Tibial nerve (tissue), 3 donors: ENCODE measurements at regions not wholly inside any gene's neighbourhood (a gene's known extent, or its start where the extent isn't known, plus 50 kb on each side); places are given as distances from the start of the nearest gene placed in this dataset.

ENCODE experiments used
- POLR2A ChIP-seq, 2 donors: fragments of 450-650 bp; IDR thresholded peaks; one replicate each; pipeline ENCODE4 v1.6.1; 2017; ENCODE audit warnings: antibody characterized with exemption in 2 of 2, mild to moderate bottlenecking in 2 of 2, moderate library complexity in 2 of 2
- TF ChIP-seq, protein P1 (sequence below), 5 experiments: fragments of 200-600 bp in 3 of 5; fragments of 450-650 bp in 2 of 5; sonication (generic) in 3 of 5; IDR thresholded peaks; one replicate each; pipeline ENCODE4 v1.5.1; 2016 to 2019; ENCODE audit warnings: antibody characterized with exemption in 5 of 5, mild to moderate bottlenecking in 3 of 5, moderate library complexity in 2 of 5

- TF ChIP-seq, protein P1, sequence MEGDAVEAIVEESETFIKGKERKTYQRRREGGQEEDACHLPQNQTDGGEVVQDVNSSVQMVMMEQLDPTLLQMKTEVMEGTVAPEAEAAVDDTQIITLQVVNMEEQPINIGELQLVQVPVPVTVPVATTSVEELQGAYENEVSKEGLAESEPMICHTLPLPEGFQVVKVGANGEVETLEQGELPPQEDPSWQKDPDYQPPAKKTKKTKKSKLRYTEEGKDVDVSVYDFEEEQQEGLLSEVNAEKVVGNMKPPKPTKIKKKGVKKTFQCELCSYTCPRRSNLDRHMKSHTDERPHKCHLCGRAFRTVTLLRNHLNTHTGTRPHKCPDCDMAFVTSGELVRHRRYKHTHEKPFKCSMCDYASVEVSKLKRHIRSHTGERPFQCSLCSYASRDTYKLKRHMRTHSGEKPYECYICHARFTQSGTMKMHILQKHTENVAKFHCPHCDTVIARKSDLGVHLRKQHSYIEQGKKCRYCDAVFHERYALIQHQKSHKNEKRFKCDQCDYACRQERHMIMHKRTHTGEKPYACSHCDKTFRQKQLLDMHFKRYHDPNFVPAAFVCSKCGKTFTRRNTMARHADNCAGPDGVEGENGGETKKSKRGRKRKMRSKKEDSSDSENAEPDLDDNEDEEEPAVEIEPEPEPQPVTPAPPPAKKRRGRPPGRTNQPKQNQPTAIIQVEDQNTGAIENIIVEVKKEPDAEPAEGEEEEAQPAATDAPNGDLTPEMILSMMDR (IDR thresholded peaks at IDR 0.05), result no peak
- TF ChIP-seq POLR2A (IDR thresholded peaks at IDR 0.05), result no peak
Observed at GRCh38 chr1:14067711-14068110, 367.7 kb downstream of the PRDM2 start.
